Breast epithelium (tissue), 3 donors: ENCODE measurements at regions not wholly inside any gene's neighbourhood (a gene's known extent, or its start where the extent isn't known, plus 50 kb on each side); places are given as distances from the start of the nearest gene placed in this dataset.

ENCODE experiments used
- CTCF ChIP-seq, 3 donors: fragments of 450-650 bp; IDR thresholded peaks; one replicate each; pipeline ENCODE4 v1.5.1; 2016 to 2017; ENCODE audit warnings: antibody characterized with exemption in 3 of 3, mild to moderate bottlenecking in 3 of 3, moderate library complexity in 3 of 3
- POLR2A ChIP-seq: fragments of 450-650 bp; IDR thresholded peaks from one replicate; pipeline ENCODE4 v1.6.1; 2016; ENCODE audit warnings: antibody characterized with exemption, mild to moderate bottlenecking, moderate library complexity
- POLR2AphosphoS5 ChIP-seq, 3 donors: sonication (generic); formaldehyde crosslinking; IDR thresholded peaks; one replicate each; pipeline ENCODE4 v1.6.1; 2017; ENCODE audit warnings: antibody characterized with exemption in 3 of 3

DNA sequence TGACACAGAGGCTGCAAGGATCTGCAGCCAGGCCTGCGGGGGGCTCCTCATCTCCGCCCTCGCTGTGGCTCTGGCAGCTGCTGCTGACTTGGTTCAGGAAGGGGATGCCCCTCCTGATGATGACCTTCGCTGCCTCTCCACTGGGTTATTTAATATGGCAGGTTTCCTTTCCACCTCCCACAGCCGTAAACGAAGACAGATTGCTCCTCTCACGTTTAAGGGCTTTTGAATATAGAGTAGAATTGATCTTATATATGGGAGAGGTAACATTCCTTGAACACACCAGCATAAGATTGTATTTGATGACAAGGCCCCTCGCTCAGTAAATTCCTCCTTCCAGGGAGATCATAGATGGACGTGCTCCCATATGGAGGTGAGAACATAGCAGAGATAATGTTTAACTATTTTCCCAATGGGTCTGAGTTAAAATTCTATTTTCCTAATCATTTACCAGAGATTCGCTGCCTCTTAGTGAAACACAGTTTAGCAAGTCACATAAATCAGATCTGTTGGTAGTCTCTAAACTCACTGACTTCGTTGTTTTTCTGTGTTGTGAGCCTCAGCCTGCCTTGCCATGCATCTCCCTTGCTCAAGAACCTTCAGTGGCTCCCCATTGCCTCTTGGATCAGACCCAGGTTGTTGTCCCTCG is 88.5 kb upstream of the AJAP1 start:
- no peak for TF ChIP-seq CTCF (IDR thresholded peaks at IDR 0.05)
- TF ChIP-seq POLR2A, result no peak
- TF ChIP-seq POLR2AphosphoS5 (IDR thresholded peaks at IDR 0.05), result no peak
